ENCODE measurements at regions not wholly inside any gene's neighbourhood (a gene's known extent, or its start where the extent isn't known, plus 50 kb on each side); places are given as distances from the start of the nearest gene placed in this dataset.
A peak's percentile ranks its signal among the peaks of the same experiment; 100 is the strongest.
"Not testable (repeated sequence)": the region's sequence is repeated elsewhere in the genome, so short reads cannot be mapped to it uniquely, and the experiment has no call there.

GRCh38 chr9:61953108-61953507 lies 763.3 kb downstream of the SPATA31A7 start:
- not testable (repeated sequence) for H3K4me3 ChIP-seq (ENCODE audit: low read length); DNase-seq (ENCODE audit: low read depth); H3K9me3 ChIP-seq (ENCODE audit: control insufficient read depth, low read length); H3K9ac ChIP-seq (ENCODE audit: low read length); H3K36me3 ChIP-seq (ENCODE audit: control insufficient read depth, insufficient read depth, low read length, severe bottlenecking); H3K27me3 ChIP-seq (replicated peaks; ENCODE audit: control insufficient read depth, insufficient read depth, low read length); H3K4me1 ChIP-seq (ENCODE audit: control insufficient read depth, insufficient read depth, low read length)

- H3K36me3 ChIP-seq (ENCODE audit: control insufficient read depth, insufficient read depth, low read length, severe bottlenecking); H3K9ac ChIP-seq (ENCODE audit: low read length); H3K27me3 ChIP-seq (replicated peaks; ENCODE audit: control insufficient read depth, insufficient read depth, low read length); DNase-seq (ENCODE audit: low read depth); H3K4me1 ChIP-seq (ENCODE audit: control insufficient read depth, insufficient read depth, low read length); H3K9me3 ChIP-seq (ENCODE audit: control insufficient read depth, low read length); H3K4me3 ChIP-seq (ENCODE audit: low read length): not testable (repeated sequence)
Observed at GRCh38 chr9:61971635-61972034, 781.8 kb downstream of the SPATA31A7 start.

GRCh38 chr9:61974501-61974900 lies 784.7 kb downstream of the SPATA31A7 start:
- not testable (repeated sequence) for DNase-seq (ENCODE audit: low read depth); H3K4me1 ChIP-seq (ENCODE audit: control insufficient read depth, insufficient read depth, low read length)

GRCh38 chr9:61976318-61976717 lies 786.5 kb downstream of the SPATA31A7 start:
- H3K4me3 ChIP-seq (ENCODE audit: low read length); DNase-seq (ENCODE audit: low read depth); H3K4me1 ChIP-seq (ENCODE audit: control insufficient read depth, insufficient read depth, low read length); H3K9me3 ChIP-seq (ENCODE audit: control insufficient read depth, low read length); H3K36me3 ChIP-seq (ENCODE audit: control insufficient read depth, insufficient read depth, low read length, severe bottlenecking); H3K27me3 ChIP-seq (replicated peaks; ENCODE audit: control insufficient read depth, insufficient read depth, low read length); H3K9ac ChIP-seq (ENCODE audit: low read length): not testable (repeated sequence)

More at GRCh38 chr9:61974501-61974900, 784.7 kb downstream of the SPATA31A7 start:
- not testable (repeated sequence) for H3K27me3 ChIP-seq (replicated peaks; ENCODE audit: control insufficient read depth, insufficient read depth, low read length); H3K36me3 ChIP-seq (ENCODE audit: control insufficient read depth, insufficient read depth, low read length, severe bottlenecking); H3K9me3 ChIP-seq (ENCODE audit: control insufficient read depth, low read length); H3K4me3 ChIP-seq (ENCODE audit: low read length); H3K9ac ChIP-seq (ENCODE audit: low read length)

- DNase-seq (ENCODE audit: low read depth); H3K9ac ChIP-seq (ENCODE audit: low read length): not testable (repeated sequence)
Observed at GRCh38 chr9:61982727-61983126, 792.9 kb downstream of the SPATA31A7 start.

GRCh38 chr9:61983441-61983840 lies 793.6 kb downstream of the SPATA31A7 start:
- not testable (repeated sequence) for H3K4me3 ChIP-seq (ENCODE audit: low read length); H3K9me3 ChIP-seq (ENCODE audit: control insufficient read depth, low read length); H3K4me1 ChIP-seq (ENCODE audit: control insufficient read depth, insufficient read depth, low read length); H3K36me3 ChIP-seq (ENCODE audit: control insufficient read depth, insufficient read depth, low read length, severe bottlenecking); H3K9ac ChIP-seq (ENCODE audit: low read length); H3K27me3 ChIP-seq (replicated peaks; ENCODE audit: control insufficient read depth, insufficient read depth, low read length); DNase-seq (ENCODE audit: low read depth)

More at GRCh38 chr9:61982727-61983126, 792.9 kb downstream of the SPATA31A7 start:
- not testable (repeated sequence) for H3K27me3 ChIP-seq (replicated peaks; ENCODE audit: control insufficient read depth, insufficient read depth, low read length); H3K9me3 ChIP-seq (ENCODE audit: control insufficient read depth, low read length); H3K4me3 ChIP-seq (ENCODE audit: low read length); H3K36me3 ChIP-seq (ENCODE audit: control insufficient read depth, insufficient read depth, low read length, severe bottlenecking); H3K4me1 ChIP-seq (ENCODE audit: control insufficient read depth, insufficient read depth, low read length)

GRCh38 chr9:61983954-61984353 lies 794.1 kb downstream of the SPATA31A7 start:
- DNase-seq (ENCODE audit: low read depth); H3K9ac ChIP-seq (ENCODE audit: low read length); H3K4me1 ChIP-seq (ENCODE audit: control insufficient read depth, insufficient read depth, low read length); H3K4me3 ChIP-seq (ENCODE audit: low read length); H3K9me3 ChIP-seq (ENCODE audit: control insufficient read depth, low read length); H3K36me3 ChIP-seq (ENCODE audit: control insufficient read depth, insufficient read depth, low read length, severe bottlenecking); H3K27me3 ChIP-seq (replicated peaks; ENCODE audit: control insufficient read depth, insufficient read depth, low read length): not testable (repeated sequence)

GRCh38 chr9:61984513-61984912 lies 794.7 kb downstream of the SPATA31A7 start:
- not testable (repeated sequence) for H3K9ac ChIP-seq (ENCODE audit: low read length); H3K27me3 ChIP-seq (replicated peaks; ENCODE audit: control insufficient read depth, insufficient read depth, low read length); H3K4me3 ChIP-seq (ENCODE audit: low read length); H3K4me1 ChIP-seq (ENCODE audit: control insufficient read depth, insufficient read depth, low read length); DNase-seq (ENCODE audit: low read depth); H3K36me3 ChIP-seq (ENCODE audit: control insufficient read depth, insufficient read depth, low read length, severe bottlenecking); H3K9me3 ChIP-seq (ENCODE audit: control insufficient read depth, low read length)

- H3K27me3 ChIP-seq (replicated peaks; ENCODE audit: control insufficient read depth, insufficient read depth, low read length); H3K9ac ChIP-seq (ENCODE audit: low read length); H3K9me3 ChIP-seq (ENCODE audit: control insufficient read depth, low read length); H3K4me3 ChIP-seq (ENCODE audit: low read length); DNase-seq (ENCODE audit: low read depth); H3K4me1 ChIP-seq (ENCODE audit: control insufficient read depth, insufficient read depth, low read length); H3K36me3 ChIP-seq (ENCODE audit: control insufficient read depth, insufficient read depth, low read length, severe bottlenecking): not testable (repeated sequence)
Observed at GRCh38 chr9:61992110-61992509, 802.3 kb downstream of the SPATA31A7 start.

GRCh38 chr9:62032441-62032840 lies 842.6 kb downstream of the SPATA31A7 start:
- H3K36me3 ChIP-seq (ENCODE audit: control insufficient read depth, insufficient read depth, low read length, severe bottlenecking); H3K4me1 ChIP-seq (ENCODE audit: control insufficient read depth, insufficient read depth, low read length); H3K9me3 ChIP-seq (ENCODE audit: control insufficient read depth, low read length); H3K27me3 ChIP-seq (replicated peaks; ENCODE audit: control insufficient read depth, insufficient read depth, low read length); DNase-seq (ENCODE audit: low read depth); H3K4me3 ChIP-seq (ENCODE audit: low read length); H3K9ac ChIP-seq (ENCODE audit: low read length): not testable (repeated sequence)

- DNase-seq (ENCODE audit: low read depth); H3K36me3 ChIP-seq (ENCODE audit: control insufficient read depth, insufficient read depth, low read length, severe bottlenecking); H3K27me3 ChIP-seq (replicated peaks; ENCODE audit: control insufficient read depth, insufficient read depth, low read length); H3K9ac ChIP-seq (ENCODE audit: low read length); H3K9me3 ChIP-seq (ENCODE audit: control insufficient read depth, low read length); H3K4me3 ChIP-seq (ENCODE audit: low read length); H3K4me1 ChIP-seq (ENCODE audit: control insufficient read depth, insufficient read depth, low read length): not testable (repeated sequence)
Observed at GRCh38 chr9:62038260-62038659, 848.4 kb downstream of the SPATA31A7 start.

- H3K4me1 ChIP-seq (ENCODE audit: control insufficient read depth, insufficient read depth, low read length); H3K9me3 ChIP-seq (ENCODE audit: control insufficient read depth, low read length): not testable (repeated sequence)
- DNase-seq (ENCODE audit: low read depth), result peak; percentile 0
Observed at GRCh38 chr9:62058155-62058554, 868.3 kb downstream of the SPATA31A7 start.

More at GRCh38 chr9:62058155-62058554, 868.3 kb downstream of the SPATA31A7 start:
- H3K4me3 ChIP-seq (ENCODE audit: low read length); H3K36me3 ChIP-seq (ENCODE audit: control insufficient read depth, insufficient read depth, low read length, severe bottlenecking); H3K27me3 ChIP-seq (replicated peaks; ENCODE audit: control insufficient read depth, insufficient read depth, low read length); H3K9ac ChIP-seq (ENCODE audit: low read length): not testable (repeated sequence)
